Panc1 (cell line): ENCODE measurements at regions not wholly inside any gene's neighbourhood (a gene's known extent, or its start where the extent isn't known, plus 50 kb on each side); places are given as distances from the start of the nearest gene placed in this dataset.

Source experiments
- ATAC-seq: fragments of 200-7000 bp; cut with Tn5 transposase; 2 replicates; pipeline ENCODE4 v1.9.1; 2020; ENCODE audit warnings: mild to moderate bottlenecking, moderate library complexity
- BruUV-seq: library from RNA; stranded (reverse); fragments of 400-500 nt; replicated peaks from 2 replicates; lab custom pipeline; 2021; lab: Mats Ljungman, UMichigan
- CTCF ChIA-PET: fragments of 300-600 bp; sonication (Branson Sonifier 250); formaldehyde crosslinking; loops from one replicate; lab custom pipeline; 2022; ENCODE audit warnings: antibody characterized with exemption; lab: Charles Lee
- POLR2A ChIA-PET: fragments of 300-600 bp; sonication (Branson Sonifier 250); formaldehyde crosslinking; loops from one replicate; lab custom pipeline; 2022; ENCODE audit warnings: antibody characterized with exemption; lab: Charles Lee
- DNase-seq: peaks from one replicate; pipeline ENCODE4 v3.0.0-alpha.2; 2010; ENCODE audit warnings: low read depth, low spot score
- H3K27ac ChIP-seq: 2 replicates; pipeline ENCODE4 v1.5.1; 2011; ENCODE audit warnings: mild to moderate bottlenecking, low read length, inconsistent platforms
- H3K27me3 ChIP-seq: fragments of 200-500 bp; sonication (Bioruptor generic); 2 replicates; pipeline ENCODE4 v1.6.0; 2014; ENCODE audit warnings: low read length, inconsistent platforms; ENCODE audit not compliant: control insufficient read depth, insufficient read depth
- H3K36me3 ChIP-seq: fragments of 200-500 bp; sonication (Bioruptor generic); 2 replicates; pipeline ENCODE4 v1.5.1; 2014; ENCODE audit warnings: inconsistent platforms, mild to moderate bottlenecking, low read length, moderate library complexity; ENCODE audit not compliant: control insufficient read depth, insufficient read depth
- H3K4me1 ChIP-seq: 2 replicates; pipeline ENCODE4 v1.5.1; 2011; ENCODE audit warnings: inconsistent platforms, mild to moderate bottlenecking, low read length, moderate library complexity; ENCODE audit not compliant: control insufficient read depth, insufficient read depth
- H3K4me3 ChIP-seq, 2 experiments: 2 replicates each; pipeline ENCODE4 v1.5.1; 2011 to 2012; ENCODE audit warnings: low read depth in 2 of 2, low read length in 2 of 2, mild to moderate bottlenecking in 2 of 2, inconsistent platforms in 1 of 2, moderate library complexity in 1 of 2
- H3K9me3 ChIP-seq: fragments of 200-500 bp; sonication (Bioruptor generic); 2 replicates; pipeline ENCODE4 v1.5.1; 2014; ENCODE audit warnings: low read depth, mild to moderate bottlenecking, inconsistent platforms, low read length, moderate library complexity; ENCODE audit not compliant: control insufficient read depth, insufficient read depth
- POLR2AphosphoS5 ChIP-seq: IDR thresholded peaks from 2 replicates; pipeline ENCODE4 v1.6.1; 2012; ENCODE audit warnings: mild to moderate bottlenecking, low read depth, low read length, moderate library complexity
- SIN3A ChIP-seq: IDR thresholded peaks from 2 replicates; pipeline ENCODE4 v1.6.1; 2012; ENCODE audit warnings: low read depth, mild to moderate bottlenecking, low read length, moderate library complexity, borderline replicate concordance; ENCODE audit not compliant: insufficient read depth
- TCF7L2 ChIP-seq: IDR thresholded peaks from 2 replicates; pipeline ENCODE4 v1.6.1; 2011; ENCODE audit warnings: mild to moderate bottlenecking, low read depth, low read length, inconsistent platforms
- in situ Hi-C: cut with HindIII; loops from 2 replicates; pipeline ENCODE4 v1.10.0; 2016; ENCODE audit warnings: low sequenced_read_pairs, low pct_unique_long_range_greater_than_20kb
- intact Hi-C: fragments of 100-400 bp; cut with micrococcal nuclease; formaldehyde crosslinking; loops from one replicate; pipeline ENCODE4 v1.10.0; 2022; ENCODE audit not compliant: unreplicated experiment
- TF ChIP-seq, protein P1 (sequence below), 2 experiments: IDR thresholded peaks; 2 replicates each; pipeline ENCODE4 v1.6.1; 2011 to 2012; ENCODE audit warnings: low read depth in 2 of 2, control low read depth in 1 of 2, low read length in 1 of 2, mild to moderate bottlenecking in 1 of 2, moderate library complexity in 1 of 2; ENCODE audit not compliant: insufficient read depth in 1 of 2
- TF ChIP-seq, protein P2 (sequence below): fragments of 450-650 bp; IDR thresholded peaks from 2 replicates; pipeline ENCODE4 v1.5.1; 2017; ENCODE audit warnings: mild to moderate bottlenecking

DNA sequence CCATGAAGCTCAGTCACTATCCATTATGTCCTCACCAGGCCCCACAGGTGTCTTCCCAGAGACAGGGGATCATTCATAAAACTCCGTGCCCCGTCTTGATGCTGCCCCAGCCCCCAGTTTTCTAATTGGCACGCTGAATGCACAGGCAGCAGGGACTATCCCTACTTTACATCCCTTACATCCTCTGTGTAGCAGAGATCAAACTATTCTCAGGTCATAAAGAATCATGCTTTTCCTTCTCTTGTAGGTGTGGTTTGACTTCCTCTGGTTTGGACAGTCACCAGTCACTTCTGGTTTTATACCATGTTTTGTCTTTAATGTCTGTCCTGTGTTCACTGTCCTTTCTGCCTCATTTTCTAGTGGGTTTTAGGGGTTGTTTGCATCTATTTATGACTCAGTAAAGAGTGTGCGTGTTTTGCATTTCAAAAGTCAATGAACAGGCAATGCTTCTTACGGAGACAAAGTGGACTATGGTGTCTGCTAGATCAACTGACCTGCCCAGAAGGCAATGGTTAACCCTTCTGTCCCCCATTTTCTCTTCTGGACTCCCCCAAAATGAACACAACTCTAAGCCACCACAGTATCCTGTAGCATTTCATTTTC lies 140.4 kb upstream of the NPVF start:
- in situ Hi-C loops (no loop called here), intact Hi-C loops (no loop called here)
- TF ChIP-seq POLR2AphosphoS5, result no peak
- TF ChIP-seq SIN3A, result no peak
- no peak for TF ChIP-seq TCF7L2
- TF ChIP-seq, protein P1, sequence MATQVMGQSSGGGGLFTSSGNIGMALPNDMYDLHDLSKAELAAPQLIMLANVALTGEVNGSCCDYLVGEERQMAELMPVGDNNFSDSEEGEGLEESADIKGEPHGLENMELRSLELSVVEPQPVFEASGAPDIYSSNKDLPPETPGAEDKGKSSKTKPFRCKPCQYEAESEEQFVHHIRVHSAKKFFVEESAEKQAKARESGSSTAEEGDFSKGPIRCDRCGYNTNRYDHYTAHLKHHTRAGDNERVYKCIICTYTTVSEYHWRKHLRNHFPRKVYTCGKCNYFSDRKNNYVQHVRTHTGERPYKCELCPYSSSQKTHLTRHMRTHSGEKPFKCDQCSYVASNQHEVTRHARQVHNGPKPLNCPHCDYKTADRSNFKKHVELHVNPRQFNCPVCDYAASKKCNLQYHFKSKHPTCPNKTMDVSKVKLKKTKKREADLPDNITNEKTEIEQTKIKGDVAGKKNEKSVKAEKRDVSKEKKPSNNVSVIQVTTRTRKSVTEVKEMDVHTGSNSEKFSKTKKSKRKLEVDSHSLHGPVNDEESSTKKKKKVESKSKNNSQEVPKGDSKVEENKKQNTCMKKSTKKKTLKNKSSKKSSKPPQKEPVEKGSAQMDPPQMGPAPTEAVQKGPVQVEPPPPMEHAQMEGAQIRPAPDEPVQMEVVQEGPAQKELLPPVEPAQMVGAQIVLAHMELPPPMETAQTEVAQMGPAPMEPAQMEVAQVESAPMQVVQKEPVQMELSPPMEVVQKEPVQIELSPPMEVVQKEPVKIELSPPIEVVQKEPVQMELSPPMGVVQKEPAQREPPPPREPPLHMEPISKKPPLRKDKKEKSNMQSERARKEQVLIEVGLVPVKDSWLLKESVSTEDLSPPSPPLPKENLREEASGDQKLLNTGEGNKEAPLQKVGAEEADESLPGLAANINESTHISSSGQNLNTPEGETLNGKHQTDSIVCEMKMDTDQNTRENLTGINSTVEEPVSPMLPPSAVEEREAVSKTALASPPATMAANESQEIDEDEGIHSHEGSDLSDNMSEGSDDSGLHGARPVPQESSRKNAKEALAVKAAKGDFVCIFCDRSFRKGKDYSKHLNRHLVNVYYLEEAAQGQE (IDR thresholded peaks at IDR 0.05; ENCODE audit: insufficient read depth in 1 of 2, low read depth in 2 of 2, low read length in 1 of 2), result no peak
- TF ChIP-seq, protein P2, sequence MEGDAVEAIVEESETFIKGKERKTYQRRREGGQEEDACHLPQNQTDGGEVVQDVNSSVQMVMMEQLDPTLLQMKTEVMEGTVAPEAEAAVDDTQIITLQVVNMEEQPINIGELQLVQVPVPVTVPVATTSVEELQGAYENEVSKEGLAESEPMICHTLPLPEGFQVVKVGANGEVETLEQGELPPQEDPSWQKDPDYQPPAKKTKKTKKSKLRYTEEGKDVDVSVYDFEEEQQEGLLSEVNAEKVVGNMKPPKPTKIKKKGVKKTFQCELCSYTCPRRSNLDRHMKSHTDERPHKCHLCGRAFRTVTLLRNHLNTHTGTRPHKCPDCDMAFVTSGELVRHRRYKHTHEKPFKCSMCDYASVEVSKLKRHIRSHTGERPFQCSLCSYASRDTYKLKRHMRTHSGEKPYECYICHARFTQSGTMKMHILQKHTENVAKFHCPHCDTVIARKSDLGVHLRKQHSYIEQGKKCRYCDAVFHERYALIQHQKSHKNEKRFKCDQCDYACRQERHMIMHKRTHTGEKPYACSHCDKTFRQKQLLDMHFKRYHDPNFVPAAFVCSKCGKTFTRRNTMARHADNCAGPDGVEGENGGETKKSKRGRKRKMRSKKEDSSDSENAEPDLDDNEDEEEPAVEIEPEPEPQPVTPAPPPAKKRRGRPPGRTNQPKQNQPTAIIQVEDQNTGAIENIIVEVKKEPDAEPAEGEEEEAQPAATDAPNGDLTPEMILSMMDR, result no peak
- Histone ChIP-seq H3K27ac (no peak overlapping the region), H3K27me3 (no peaks in the 10 kb centered on the region), H3K4me1 (no peaks in the 10 kb centered on the region), H3K4me3 (no peak overlapping the region), H3K36me3 (no peaks in the 10 kb centered on the region), H3K9me3 (0 out of 2 replicates have a peak, but pooled peaks cover 2% of the 10 kb centered on the region)
- CTCF ChIA-PET, result no interaction called here
- no peak for ATAC-seq
- POLR2A ChIA-PET, result no interaction called here
- no TSS peak for BruUV-seq
- DNase-seq, result no peak

DNA sequence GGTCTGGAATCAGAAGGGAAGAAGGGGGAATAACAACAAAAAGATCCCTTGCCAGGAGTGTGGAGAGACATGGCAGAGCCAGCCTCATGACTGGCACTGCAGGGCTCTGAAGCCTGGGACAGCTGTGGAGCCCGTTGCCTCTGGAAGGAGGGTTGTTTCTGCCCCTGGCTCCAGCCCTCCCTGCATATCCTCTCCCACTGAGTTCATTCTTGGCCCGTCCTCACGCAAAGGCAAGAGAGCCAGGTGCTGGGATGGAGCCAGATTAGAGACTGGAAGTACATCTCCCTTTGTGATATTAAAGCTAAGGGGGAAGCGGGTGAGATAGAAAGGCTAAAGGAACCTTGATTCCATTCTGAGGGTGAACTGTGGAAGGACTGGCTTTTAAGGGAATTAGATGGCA lies 141.5 kb upstream of the NPVF start:
- intact Hi-C loops, result no loop called here
- H3K27me3 ChIP-seq, result no peaks in the 10 kb centered on the region
- H3K4me1 ChIP-seq, result no peaks in the 10 kb centered on the region
- BruUV-seq, result no TSS peak
- in situ Hi-C loops, result no loop called here
- ChIA-PET CTCF (no interaction called here), POLR2A (interaction anchor here (0.8 kb wide), 1 partner anchor 151 kb away, joined by 3 read pairs; no protein-coding TSS in a partner anchor)
- TF ChIP-seq SIN3A, result no peak
- TF ChIP-seq, protein P2, result no peak
- no peak for TF ChIP-seq TCF7L2
- TF ChIP-seq POLR2AphosphoS5, result no peak
- TF ChIP-seq, protein P1 (IDR thresholded peaks at IDR 0.05; ENCODE audit: insufficient read depth in 1 of 2, low read depth in 2 of 2, low read length in 1 of 2), result no peak
- H3K4me3 ChIP-seq, result no peak overlapping the region
- H3K27ac ChIP-seq, result no peak overlapping the region
- ATAC-seq (no peak), DNase-seq (no peak)
- no peaks in the 10 kb centered on the region for H3K36me3 ChIP-seq
- H3K9me3 ChIP-seq, result 0 out of 2 replicates have a peak, but pooled peaks cover 2% of the 10 kb centered on the region
